GM12874 (cell line): ENCODE measurements at regions not wholly inside any gene's neighbourhood (a gene's known extent, or its start where the extent isn't known, plus 50 kb on each side); places are given as distances from the start of the nearest gene placed in this dataset.

Experiments used
- CTCF ChIP-seq: IDR thresholded peaks from 2 replicates; pipeline ENCODE4 v1.5.1; 2011; ENCODE audit warnings: low read depth, mild to moderate bottlenecking, control low read depth, low read length, moderate library complexity; ENCODE audit not compliant: insufficient read depth

GRCh38 chr4:121472937-121473721, 92.3 kb upstream of the QRFPR start:
- no peak for TF ChIP-seq CTCF

- 0 out of 2 replicates have a peak, but pooled peaks have one; percentile 5 for TF ChIP-seq CTCF
These were observed 84.0 kb upstream of the QRFPR start for GRCh38 chr4:121464854-121465253.

- peak; percentile 69 for TF ChIP-seq CTCF
These were observed 81.9 kb upstream of the QRFPR start for GRCh38 chr4:121462660-121463261.

GRCh38 chr4:121459026-121459425, 78.2 kb upstream of the QRFPR start:
- TF ChIP-seq CTCF = no peak

GRCh38 chr4:121457278-121457875, 76.6 kb upstream of the QRFPR start:
- no peak for TF ChIP-seq CTCF

GRCh38 chr4:121455285-121455684, 74.5 kb upstream of the QRFPR start:
- TF ChIP-seq CTCF = no peak

- TF ChIP-seq CTCF = no peak
These were observed 73.6 kb upstream of the QRFPR start for GRCh38 chr4:121454251-121454979.
